ENCODE measurements at regions not wholly inside any gene's neighbourhood (a gene's known extent, or its start where the extent isn't known, plus 50 kb on each side); places are given as distances from the start of the nearest gene placed in this dataset.

DNA sequence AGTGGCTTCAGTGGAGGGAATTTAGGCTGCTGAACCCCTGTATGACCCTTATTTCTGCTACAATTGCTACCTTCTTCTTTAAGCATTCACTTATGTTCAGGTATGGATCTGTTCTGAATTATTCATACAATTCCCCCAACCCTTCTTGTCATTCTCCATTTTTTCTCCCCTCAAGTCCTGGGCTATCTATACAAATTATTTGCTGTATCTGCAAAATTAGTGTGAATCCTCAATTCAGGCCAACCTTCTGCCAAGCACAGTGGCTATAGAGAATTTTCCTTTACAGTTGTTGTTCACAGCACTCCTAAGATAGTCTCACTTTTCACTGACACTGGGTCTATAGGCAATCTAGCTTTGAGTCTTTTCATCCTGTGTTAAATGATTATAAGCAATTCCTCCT, 119.2 kb upstream of the CNTN1 start:
- H3K27me3 Mint-ChIP-seq (ENCODE audit: unreplicated experiment) = no peaks in the 10 kb centered on the region
- H3K9me3 Mint-ChIP-seq (ENCODE audit: unreplicated experiment) = peaks cover 3% of the 10 kb centered on the region
- TF ChIP-seq, protein P1, sequence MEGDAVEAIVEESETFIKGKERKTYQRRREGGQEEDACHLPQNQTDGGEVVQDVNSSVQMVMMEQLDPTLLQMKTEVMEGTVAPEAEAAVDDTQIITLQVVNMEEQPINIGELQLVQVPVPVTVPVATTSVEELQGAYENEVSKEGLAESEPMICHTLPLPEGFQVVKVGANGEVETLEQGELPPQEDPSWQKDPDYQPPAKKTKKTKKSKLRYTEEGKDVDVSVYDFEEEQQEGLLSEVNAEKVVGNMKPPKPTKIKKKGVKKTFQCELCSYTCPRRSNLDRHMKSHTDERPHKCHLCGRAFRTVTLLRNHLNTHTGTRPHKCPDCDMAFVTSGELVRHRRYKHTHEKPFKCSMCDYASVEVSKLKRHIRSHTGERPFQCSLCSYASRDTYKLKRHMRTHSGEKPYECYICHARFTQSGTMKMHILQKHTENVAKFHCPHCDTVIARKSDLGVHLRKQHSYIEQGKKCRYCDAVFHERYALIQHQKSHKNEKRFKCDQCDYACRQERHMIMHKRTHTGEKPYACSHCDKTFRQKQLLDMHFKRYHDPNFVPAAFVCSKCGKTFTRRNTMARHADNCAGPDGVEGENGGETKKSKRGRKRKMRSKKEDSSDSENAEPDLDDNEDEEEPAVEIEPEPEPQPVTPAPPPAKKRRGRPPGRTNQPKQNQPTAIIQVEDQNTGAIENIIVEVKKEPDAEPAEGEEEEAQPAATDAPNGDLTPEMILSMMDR (IDR thresholded peaks at IDR 0.05; ENCODE audit: partially characterized antibody, unreplicated experiment) = no peak
- no peak overlapping the region for H3K27ac Mint-ChIP-seq (ENCODE audit: unreplicated experiment)
- H3K4me1 Mint-ChIP-seq (ENCODE audit: low read depth, unreplicated experiment) = peaks cover 39% of the 10 kb centered on the region
- no peak for DNase-seq
- no peak overlapping the region for H3K4me3 Mint-ChIP-seq (ENCODE audit: unreplicated experiment)
- no peaks in the 10 kb centered on the region for H3K36me3 Mint-ChIP-seq (ENCODE audit: unreplicated experiment)

DNA sequence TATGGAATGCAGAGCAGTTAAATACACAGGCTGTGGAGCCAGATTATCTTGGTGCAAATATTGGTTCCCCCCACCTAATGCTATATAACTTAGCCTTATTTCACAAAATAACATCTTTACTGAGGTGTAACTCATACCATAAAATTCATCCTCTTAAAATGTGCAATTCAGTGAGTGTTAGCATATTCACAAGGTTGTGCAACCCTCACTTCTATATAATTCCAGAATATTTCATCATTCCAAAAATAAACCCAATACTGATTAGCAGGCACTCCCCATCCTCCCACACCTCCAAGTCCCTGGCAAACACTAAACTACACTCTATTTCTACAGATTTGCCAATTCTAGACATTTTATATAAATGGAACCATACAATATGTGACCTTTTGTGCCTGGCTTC, 116.3 kb upstream of the CNTN1 start:
- Mint-ChIP-seq H3K27ac (ENCODE audit: unreplicated experiment) (no peak overlapping the region), H3K9me3 (ENCODE audit: unreplicated experiment) (peaks cover 5% of the 10 kb centered on the region), H3K27me3 (ENCODE audit: unreplicated experiment) (no peaks in the 10 kb centered on the region), H3K4me3 (ENCODE audit: unreplicated experiment) (no peak overlapping the region), H3K4me1 (ENCODE audit: low read depth, unreplicated experiment) (peaks cover 28% of the 10 kb centered on the region), H3K36me3 (ENCODE audit: unreplicated experiment) (peaks cover 6% of the 10 kb centered on the region)
- DNase-seq = no peak
- TF ChIP-seq, protein P1 (IDR thresholded peaks at IDR 0.05; ENCODE audit: partially characterized antibody, unreplicated experiment) = no peak

DNA sequence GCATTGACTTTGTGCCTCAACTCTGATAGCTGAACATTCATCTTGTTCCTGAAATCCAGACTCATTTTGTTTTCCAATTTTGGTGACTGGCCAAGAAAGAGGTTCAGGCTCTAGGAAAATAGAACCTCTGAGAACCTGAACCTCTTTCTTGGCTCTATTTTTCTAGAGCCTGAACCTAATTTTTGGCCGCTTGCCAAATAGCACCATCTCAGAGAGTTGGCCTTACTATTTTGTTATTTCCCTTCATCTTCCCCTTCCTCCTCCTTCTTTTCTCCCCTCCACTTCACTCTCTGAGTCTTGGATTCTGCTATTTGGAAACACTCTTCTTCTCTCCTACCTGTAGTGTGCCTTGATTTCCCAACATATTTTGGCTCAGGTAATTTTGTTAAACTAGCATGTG, 114.4 kb upstream of the CNTN1 start:
- no peak overlapping the region for H3K27ac Mint-ChIP-seq (ENCODE audit: unreplicated experiment)
- H3K4me1 Mint-ChIP-seq (ENCODE audit: low read depth, unreplicated experiment) = peaks cover 18% of the 10 kb centered on the region
- H3K27me3 Mint-ChIP-seq (ENCODE audit: unreplicated experiment) = no peaks in the 10 kb centered on the region
- peaks cover 2% of the 10 kb centered on the region for H3K9me3 Mint-ChIP-seq (ENCODE audit: unreplicated experiment)
- H3K4me3 Mint-ChIP-seq (ENCODE audit: unreplicated experiment) = no peak overlapping the region
- H3K36me3 Mint-ChIP-seq (ENCODE audit: unreplicated experiment) = peaks cover 18% of the 10 kb centered on the region
- DNase-seq = no peak
- TF ChIP-seq, protein P1 (IDR thresholded peaks at IDR 0.05; ENCODE audit: partially characterized antibody, unreplicated experiment) = no peak

DNA sequence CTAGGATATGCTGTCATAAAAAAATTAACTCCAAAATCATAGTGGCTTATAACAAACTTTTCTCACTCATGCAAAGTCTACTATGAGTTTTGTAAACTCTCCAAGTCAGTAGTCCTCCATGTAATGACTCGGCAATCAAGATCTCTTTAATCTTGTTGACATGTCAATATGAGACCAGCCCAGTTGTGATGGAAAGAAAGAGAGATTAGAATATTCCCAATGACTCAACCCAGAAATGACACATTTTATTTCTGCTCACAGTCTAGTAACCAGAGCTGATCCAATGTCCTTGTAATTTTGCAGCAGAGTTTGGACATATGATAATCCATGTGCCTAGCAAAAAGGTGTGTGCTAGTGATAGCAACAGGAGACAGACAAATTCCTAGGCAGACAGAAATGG, 112.6 kb upstream of the CNTN1 start:
- H3K4me1 Mint-ChIP-seq (ENCODE audit: low read depth, unreplicated experiment) = peaks cover 8% of the 10 kb centered on the region
- H3K36me3 Mint-ChIP-seq (ENCODE audit: unreplicated experiment) = peaks cover 19% of the 10 kb centered on the region
- TF ChIP-seq, protein P1 (IDR thresholded peaks at IDR 0.05; ENCODE audit: partially characterized antibody, unreplicated experiment) = no peak

DNA sequence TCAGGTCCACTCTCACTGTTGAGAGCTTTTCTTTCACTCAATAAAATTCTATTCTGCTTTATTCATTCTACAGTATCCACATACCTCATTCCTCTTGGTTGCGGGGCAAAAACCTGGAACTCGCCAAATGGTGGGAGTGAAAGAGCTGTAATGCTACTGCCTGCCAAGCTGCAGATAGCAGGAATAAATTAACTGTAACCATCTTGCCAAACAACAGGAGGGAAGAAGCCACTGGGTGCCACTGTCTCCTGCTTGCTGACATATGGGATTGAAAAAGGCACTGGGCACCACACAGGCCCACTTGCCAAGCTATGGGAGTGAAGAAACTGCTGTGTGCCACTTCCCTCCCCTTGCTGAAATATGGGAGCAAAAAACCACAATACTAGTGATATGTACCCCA, 111.9 kb upstream of the CNTN1 start:
- no peak for DNase-seq
- Mint-ChIP-seq H3K4me1 (ENCODE audit: low read depth, unreplicated experiment) (peaks cover 1% of the 10 kb centered on the region), H3K27me3 (ENCODE audit: unreplicated experiment) (no peaks in the 10 kb centered on the region), H3K27ac (ENCODE audit: unreplicated experiment) (no peak overlapping the region), H3K9me3 (ENCODE audit: unreplicated experiment) (peaks cover 2% of the 10 kb centered on the region), H3K4me3 (ENCODE audit: unreplicated experiment) (no peak overlapping the region), H3K36me3 (ENCODE audit: unreplicated experiment) (peaks cover 19% of the 10 kb centered on the region)
- TF ChIP-seq, protein P1 (IDR thresholded peaks at IDR 0.05; ENCODE audit: partially characterized antibody, unreplicated experiment) = no peak

More for the DNA sequence above, 112.6 kb upstream of the CNTN1 start:
- Mint-ChIP-seq H3K27ac (ENCODE audit: unreplicated experiment) (no peak overlapping the region), H3K9me3 (ENCODE audit: unreplicated experiment) (peaks cover 2% of the 10 kb centered on the region), H3K27me3 (ENCODE audit: unreplicated experiment) (no peaks in the 10 kb centered on the region), H3K4me3 (ENCODE audit: unreplicated experiment) (no peak overlapping the region)
- DNase-seq = no peak

All from glutamatergic neuron (in vitro differentiated cells).